Muscle layer of duodenum (tissue), 2 donors: ENCODE measurements at regions not wholly inside any gene's neighbourhood (a gene's known extent, or its start where the extent isn't known, plus 50 kb on each side); places are given as distances from the start of the nearest gene placed in this dataset.

Experiments
- H3K27ac ChIP-seq: one replicate; pipeline ENCODE4 v1.7.0; 2013; ENCODE audit warnings: mild to moderate bottlenecking, low read length
- H3K27me3 ChIP-seq: one replicate; pipeline ENCODE4 v1.7.0; 2013; ENCODE audit warnings: low read depth, mild to moderate bottlenecking, control low read depth, low read length
- H3K36me3 ChIP-seq, 2 donors: one replicate each; pipeline ENCODE4 v1.7.0; 2013; ENCODE audit warnings: low read length in 2 of 2, control low read depth in 1 of 2, mild to moderate bottlenecking in 1 of 2; ENCODE audit not compliant: insufficient read depth in 2 of 2, control insufficient read depth in 1 of 2
- H3K4me1 ChIP-seq, 2 donors: one replicate each; pipeline ENCODE4 v1.7.0; 2013; ENCODE audit warnings: low read length in 2 of 2, mild to moderate bottlenecking in 2 of 2, control low read depth in 1 of 2, moderate library complexity in 1 of 2; ENCODE audit not compliant: insufficient read depth in 2 of 2, control insufficient read depth in 1 of 2
- H3K4me3 ChIP-seq, 2 donors: one replicate each; pipeline ENCODE4 v1.7.0; 2013; ENCODE audit warnings: low read length in 2 of 2, low read depth in 1 of 2, mild to moderate bottlenecking in 1 of 2
- H3K9me3 ChIP-seq, 2 donors: one replicate each; pipeline ENCODE4 v1.7.0; 2013; ENCODE audit warnings: low read length in 2 of 2, control low read depth in 1 of 2, mild to moderate bottlenecking in 1 of 2; ENCODE audit not compliant: control insufficient read depth in 1 of 2
- donor health status: healthy.

DNA sequence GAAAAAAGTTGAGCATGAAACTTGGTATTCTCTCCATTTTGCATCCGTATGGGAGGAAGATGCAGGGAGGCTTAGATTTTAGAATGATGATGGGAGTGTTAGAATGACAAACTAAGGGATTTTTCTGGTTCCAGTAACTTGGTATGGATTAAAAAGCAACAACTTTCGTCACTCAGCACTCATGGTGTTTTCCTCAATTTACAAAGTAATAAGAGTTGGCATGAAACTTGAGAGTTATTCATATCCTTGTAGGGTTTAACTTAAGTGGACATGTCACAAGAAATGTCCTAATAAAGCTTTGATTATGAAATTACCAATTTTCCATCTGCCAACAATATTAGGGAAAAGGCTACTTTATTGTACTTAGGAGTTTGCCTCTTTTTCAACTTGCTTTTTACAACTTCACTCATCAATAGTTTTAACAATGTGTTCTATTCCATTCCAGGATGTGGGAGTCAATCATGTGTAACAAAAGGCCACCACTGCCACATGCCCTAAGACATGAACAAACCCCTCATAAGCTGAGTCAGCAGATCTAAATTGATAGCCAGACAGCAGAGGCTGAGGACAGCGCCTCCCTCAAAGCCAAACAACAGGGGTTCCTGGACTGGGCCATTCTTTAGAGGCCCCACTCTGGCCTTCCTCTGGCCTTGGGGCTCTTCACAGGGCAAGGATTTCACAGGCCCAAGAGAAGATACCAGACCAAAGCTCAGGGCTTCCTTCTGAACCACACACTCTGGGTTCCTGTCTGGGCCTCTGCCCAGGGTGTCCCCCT is 265.8 kb downstream of the TNS1 start:
- no peaks in the 10 kb centered on the region for H3K27me3 ChIP-seq
- peaks cover 3 to 9% of the 10 kb centered on the region in 2 donors for H3K4me1 ChIP-seq
- H3K36me3 ChIP-seq, result peaks cover 0 to 6% of the 10 kb centered on the region in 2 donors
- no peak overlapping the region for H3K4me3 ChIP-seq
- H3K27ac ChIP-seq, result no peak overlapping the region
- no peaks in the 10 kb centered on the region for H3K9me3 ChIP-seq

DNA sequence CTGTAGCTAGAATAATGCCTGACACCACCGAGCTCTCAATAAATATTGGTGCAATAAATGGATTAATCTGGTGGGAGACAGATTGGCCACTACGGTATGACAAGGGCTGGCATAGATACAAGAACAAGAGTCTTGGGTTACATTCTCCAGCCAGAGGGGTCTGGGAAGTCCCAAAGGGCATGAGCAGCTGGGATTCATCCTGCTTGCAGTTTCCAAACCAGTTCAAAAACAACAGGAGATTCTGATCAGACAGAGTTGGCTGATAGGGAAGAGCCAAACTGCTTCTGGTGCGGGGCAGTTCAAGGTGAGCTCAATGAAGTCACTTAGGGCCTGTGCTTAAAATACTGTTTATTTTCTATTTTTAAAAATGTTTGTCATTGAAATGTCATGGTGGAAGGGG is 266.9 kb downstream of the TNS1 start:
- H3K9me3 ChIP-seq, result no peaks in the 10 kb centered on the region
- no peaks in the 10 kb centered on the region for H3K27me3 ChIP-seq
- H3K4me1 ChIP-seq, result peaks cover 3 to 9% of the 10 kb centered on the region in 2 donors
- no peak overlapping the region for H3K4me3 ChIP-seq
- no peak overlapping the region for H3K27ac ChIP-seq
- H3K36me3 ChIP-seq, result peaks cover 0 to 6% of the 10 kb centered on the region in 2 donors

DNA sequence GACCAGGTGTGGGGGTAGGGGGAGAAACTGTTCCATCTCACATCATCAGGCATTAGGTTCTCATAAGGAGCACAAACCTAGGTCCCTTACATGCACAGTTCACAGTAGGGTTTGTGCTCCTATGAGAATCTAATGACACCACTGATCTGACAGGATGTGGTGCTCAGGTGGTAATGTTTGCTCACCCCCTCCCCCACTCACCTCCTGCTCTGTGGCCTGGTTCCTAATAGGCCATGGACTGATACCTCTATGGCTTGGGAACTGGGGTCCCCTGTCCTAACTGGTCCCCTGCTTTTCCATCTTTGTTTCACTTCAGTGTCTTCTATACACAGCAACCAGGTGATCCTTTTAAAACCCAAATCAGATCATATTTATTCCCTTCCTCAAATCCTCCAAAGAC is 267.8 kb downstream of the TNS1 start:
- Histone ChIP-seq H3K9me3 (no peaks in the 10 kb centered on the region), H3K36me3 (peaks cover 0 to 6% of the 10 kb centered on the region in 2 donors), H3K4me3 (no peak overlapping the region), H3K27me3 (no peaks in the 10 kb centered on the region), H3K4me1 (peaks cover 3 to 11% of the 10 kb centered on the region in 2 donors), H3K27ac (no peak overlapping the region)

DNA sequence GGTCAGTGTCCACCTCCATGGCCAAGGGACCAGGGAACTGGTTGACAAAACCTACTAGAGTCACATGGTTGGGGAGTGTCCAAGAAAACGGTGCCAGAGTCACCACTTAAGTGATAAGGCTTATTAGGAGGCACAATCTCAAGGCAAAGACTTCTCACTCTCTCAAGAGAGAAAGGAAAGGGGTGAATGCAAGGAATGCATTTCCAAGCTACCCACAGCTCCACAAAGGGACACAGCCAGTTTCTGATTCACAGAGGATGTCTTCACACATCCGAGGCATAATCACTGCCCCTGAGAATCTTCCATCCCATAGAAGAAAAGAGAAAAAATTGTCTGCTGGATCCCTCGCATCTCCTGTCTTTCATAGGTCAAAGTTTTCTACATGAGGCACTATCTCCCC is 269.3 kb downstream of the TNS1 start:
- no peak overlapping the region for H3K27ac ChIP-seq
- peaks cover 7 to 24% of the 10 kb centered on the region in 2 donors for H3K4me1 ChIP-seq
- H3K4me3 ChIP-seq, result no peak overlapping the region
- no peaks in the 10 kb centered on the region for H3K9me3 ChIP-seq
- no peaks in the 10 kb centered on the region for H3K36me3 ChIP-seq
- no peaks in the 10 kb centered on the region for H3K27me3 ChIP-seq

DNA sequence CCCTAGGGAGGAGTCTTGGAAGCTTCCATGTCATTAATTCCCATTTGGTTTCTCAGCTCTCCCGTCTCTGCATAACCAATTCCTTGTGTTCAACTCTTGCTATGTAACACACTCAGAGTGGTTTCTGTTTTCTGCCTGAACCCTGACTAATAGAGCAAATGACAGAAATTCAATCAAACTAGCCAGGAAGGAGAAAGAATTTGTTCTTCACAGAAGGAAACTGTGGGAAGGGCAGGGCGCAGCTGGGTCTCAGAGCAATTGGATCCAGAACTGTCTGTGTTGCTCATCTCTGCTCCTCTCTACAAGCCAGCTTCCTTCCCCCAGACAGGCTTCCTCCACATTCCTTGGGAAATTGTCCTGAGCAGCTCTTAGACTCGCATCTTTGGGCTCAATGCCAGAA is 269.8 kb downstream of the TNS1 start:
- Histone ChIP-seq H3K27ac (no peak overlapping the region), H3K4me3 (no peak overlapping the region), H3K9me3 (no peaks in the 10 kb centered on the region), H3K36me3 (no peaks in the 10 kb centered on the region), H3K4me1 (peaks cover 7 to 24% of the 10 kb centered on the region in 2 donors), H3K27me3 (no peaks in the 10 kb centered on the region)

DNA sequence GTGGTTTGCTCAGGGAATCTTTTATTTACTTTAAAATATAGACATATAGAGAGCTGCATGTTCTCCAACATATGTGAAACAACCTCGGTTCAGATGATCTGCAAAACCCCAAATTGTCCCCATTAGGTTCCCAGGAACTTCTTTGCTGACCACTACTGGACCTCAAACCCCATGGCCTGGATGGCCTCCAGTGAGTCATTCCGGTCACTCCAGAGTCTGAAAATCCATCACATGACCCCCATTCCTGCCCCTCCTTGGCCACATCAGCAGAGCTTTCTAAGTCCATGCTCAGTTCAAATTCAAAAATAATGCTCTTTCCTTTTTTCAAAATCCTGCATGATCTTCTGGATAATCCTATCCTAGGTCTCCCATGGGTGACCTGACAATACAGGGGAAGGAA is 271.0 kb downstream of the TNS1 start:
- H3K27ac ChIP-seq, result no peak overlapping the region
- H3K4me1 ChIP-seq, result peaks cover 7 to 24% of the 10 kb centered on the region in 2 donors
- no peaks in the 10 kb centered on the region for H3K27me3 ChIP-seq
- H3K4me3 ChIP-seq, result no peak overlapping the region
- no peaks in the 10 kb centered on the region for H3K36me3 ChIP-seq
- H3K9me3 ChIP-seq, result no peaks in the 10 kb centered on the region

DNA sequence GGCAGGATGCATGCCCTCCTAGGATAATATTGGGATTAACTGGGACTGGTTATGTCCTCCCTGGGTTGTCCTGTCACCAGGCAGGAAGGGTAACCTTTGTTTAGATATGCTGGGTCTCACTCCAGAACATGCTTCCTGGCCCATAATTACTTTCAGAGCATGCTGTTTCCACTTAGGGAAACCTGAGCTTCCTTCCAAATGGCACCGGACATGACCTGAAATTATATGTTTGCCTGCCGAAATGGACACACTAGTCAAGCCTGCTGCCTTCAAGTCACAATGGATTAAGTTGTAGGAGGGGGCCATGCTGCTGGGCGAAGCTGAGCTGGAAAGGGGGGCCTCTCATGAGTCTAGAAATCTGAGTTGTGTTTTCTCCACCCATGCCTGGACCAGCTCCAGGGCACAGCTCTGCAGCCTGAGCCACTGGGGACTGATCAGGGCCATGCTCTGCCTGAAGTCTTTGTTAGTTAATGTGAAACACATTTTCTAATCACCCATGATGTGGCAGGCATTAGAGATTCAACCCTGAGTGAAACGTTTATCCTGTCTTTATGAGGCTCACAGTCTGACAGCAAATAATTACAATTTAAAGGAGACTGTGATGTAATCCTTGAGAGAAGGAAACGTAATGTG is 273.3 kb downstream of the TNS1 start:
- Histone ChIP-seq H3K27me3 (no peaks in the 10 kb centered on the region), H3K4me1 (peaks cover 7 to 24% of the 10 kb centered on the region in 2 donors), H3K36me3 (no peaks in the 10 kb centered on the region), H3K27ac (no peak overlapping the region), H3K4me3 (no peak overlapping the region), H3K9me3 (no peaks in the 10 kb centered on the region)

DNA sequence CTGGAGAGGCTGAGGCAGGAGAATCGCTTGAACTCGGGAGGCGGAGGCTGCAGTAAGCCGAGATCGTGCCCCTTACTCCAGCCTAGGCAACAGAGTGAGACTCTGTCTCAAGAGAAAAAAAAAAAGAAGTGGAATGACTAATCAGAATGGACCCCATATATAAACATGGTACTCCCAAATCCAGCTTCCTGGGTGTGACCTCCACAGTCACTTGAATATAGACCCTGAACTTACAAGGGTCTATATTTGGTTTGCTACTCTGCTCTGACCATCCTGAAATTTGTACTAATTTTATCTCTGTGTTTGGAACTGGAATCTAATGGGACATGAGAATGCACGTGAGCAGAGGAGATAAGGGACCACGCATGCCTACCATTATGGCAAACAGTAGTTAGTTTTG is 275.0 kb downstream of the TNS1 start:
- Histone ChIP-seq H3K4me3 (no peak overlapping the region), H3K4me1 (peaks cover 4 to 14% of the 10 kb centered on the region in 2 donors), H3K27ac (no peak overlapping the region), H3K9me3 (no peaks in the 10 kb centered on the region), H3K36me3 (no peaks in the 10 kb centered on the region), H3K27me3 (no peaks in the 10 kb centered on the region)

DNA sequence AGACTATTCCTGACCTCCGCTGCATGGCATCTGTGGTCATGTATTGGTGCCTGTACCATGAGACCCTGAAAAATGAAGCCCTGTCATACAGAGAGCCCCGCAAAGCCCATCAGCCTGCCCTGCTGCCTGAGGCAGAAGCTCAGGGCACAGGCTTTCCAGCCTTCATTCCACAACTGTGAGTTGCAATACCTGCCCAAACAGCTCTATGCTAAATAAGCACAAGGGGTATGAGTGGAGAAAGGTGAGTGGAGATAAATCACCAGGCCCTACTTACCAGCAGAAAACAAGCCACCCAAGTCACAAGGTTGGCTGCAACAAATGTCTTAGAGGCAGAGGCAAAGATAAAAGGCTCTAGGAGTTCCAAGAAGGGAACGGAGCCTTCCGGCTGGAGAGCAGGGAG is 277.4 kb downstream of the TNS1 start:
- H3K9me3 ChIP-seq, result no peaks in the 10 kb centered on the region

DNA sequence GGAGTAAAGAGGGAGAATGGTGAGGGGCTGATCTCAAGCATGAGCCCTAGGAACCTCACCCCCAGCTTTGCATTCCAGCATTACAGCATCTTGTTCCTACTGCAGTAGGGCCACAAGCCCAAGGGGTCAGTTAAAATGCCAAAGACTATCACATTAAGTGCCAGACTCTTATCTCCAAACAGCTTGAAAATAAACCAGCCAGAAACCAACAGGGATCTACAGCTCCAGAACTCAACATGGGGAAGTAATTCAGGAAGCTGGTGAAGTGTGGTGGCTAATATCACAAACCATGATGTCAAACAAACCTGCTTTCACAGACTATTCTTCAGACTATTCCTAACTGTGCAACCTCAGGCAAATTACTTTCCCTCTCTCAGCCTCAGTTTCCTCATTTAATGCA is 278.3 kb downstream of the TNS1 start:
- Histone ChIP-seq H3K4me1 (peaks cover under 1 to 7% of the 10 kb centered on the region in 2 donors), H3K36me3 (peaks cover 0 to 4% of the 10 kb centered on the region in 2 donors), H3K27me3 (no peaks in the 10 kb centered on the region), H3K9me3 (no peaks in the 10 kb centered on the region), H3K27ac (no peak overlapping the region), H3K4me3 (no peak overlapping the region)

More for the DNA sequence above, 277.4 kb downstream of the TNS1 start:
- Histone ChIP-seq H3K27ac (no peak overlapping the region), H3K4me3 (no peak overlapping the region), H3K4me1 (peaks cover 4 to 14% of the 10 kb centered on the region in 2 donors), H3K36me3 (peaks cover 0 to 4% of the 10 kb centered on the region in 2 donors), H3K27me3 (no peaks in the 10 kb centered on the region)

DNA sequence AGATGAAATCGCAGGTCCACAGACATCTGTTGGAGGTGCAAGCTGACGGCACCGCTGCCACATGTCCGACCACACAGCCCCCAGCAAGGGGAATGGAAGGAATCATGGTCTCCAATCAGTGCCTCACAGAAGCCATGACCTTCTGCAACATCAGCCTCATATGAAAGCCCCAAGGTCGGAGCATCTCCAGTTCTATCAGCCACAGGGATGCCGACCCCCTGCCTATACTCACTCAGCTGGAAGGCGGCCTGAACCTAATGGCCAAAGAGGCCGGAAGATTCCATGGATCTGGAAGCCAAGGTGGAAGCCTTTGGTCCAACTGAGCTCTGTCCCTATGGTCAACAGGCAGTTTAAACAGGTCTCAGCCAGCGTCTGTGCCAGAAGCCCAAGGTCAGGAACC is 278.8 kb downstream of the TNS1 start:
- Histone ChIP-seq H3K27ac (no peak overlapping the region), H3K27me3 (no peaks in the 10 kb centered on the region), H3K4me3 (no peak overlapping the region), H3K36me3 (peaks cover 0 to 4% of the 10 kb centered on the region in 2 donors), H3K9me3 (no peaks in the 10 kb centered on the region), H3K4me1 (peaks cover 0 to 3% of the 10 kb centered on the region in 2 donors)
